Left colon (tissue), 2 donors: ENCODE measurements at regions not wholly inside any gene's neighbourhood (a gene's known extent, or its start where the extent isn't known, plus 50 kb on each side); places are given as distances from the start of the nearest gene placed in this dataset.

ENCODE experiments used
- ATAC-seq: fragments of 200-7000 bp; cut with Tn5 transposase; one replicate; pipeline ENCODE4 v1.9.1; 2020; ENCODE audit warnings: mild to moderate bottlenecking, moderate library complexity
- DNase-seq, 2 donors: peaks; one replicate each; pipeline ENCODE4 v3.0.0-alpha.2; 2020
- intact Hi-C, 2 donors: fragments of 100-400 bp; cut with DNase I in 1 of 2; cut with micrococcal nuclease in 1 of 2; formaldehyde crosslinking; loops; one replicate each; pipeline versions ENCODE4 v1.11.2 to v1.14.0; 2022; cut with DNase I, micrococcal nuclease
- donor health status: DM: no; HTN: no; CAD: no.
- donor health status: DM: yes; HTN: yes; CAD: no.

GRCh38 chr13:78258304-78258703 lies 339.7 kb upstream of the EDNRB start:
- no peak for DNase-seq
- intact Hi-C loops = no loop called here
- ATAC-seq = peak; percentile 87

GRCh38 chr13:78256484-78256883 lies 337.9 kb upstream of the EDNRB start:
- ATAC-seq (peak; percentile 96), DNase-seq (no peak)
- intact Hi-C loops = no loop called here

GRCh38 chr13:78254113-78254512 lies 335.5 kb upstream of the EDNRB start:
- no peak for DNase-seq
- intact Hi-C loops = no loop called here

GRCh38 chr13:78247362-78247761 lies 328.7 kb upstream of the EDNRB start:
- intact Hi-C loops = no loop called here
- DNase-seq = no peak
- no peak for ATAC-seq

More at GRCh38 chr13:78254113-78254512, 335.5 kb upstream of the EDNRB start:
- ATAC-seq = no peak

- intact Hi-C loops = no loop called here
- peak in 1 of 2 donors; percentile 54 for DNase-seq
- peak; percentile 48 for ATAC-seq
These were observed 322.8 kb upstream of the EDNRB start for GRCh38 chr13:78241278-78241919.

GRCh38 chr13:78239714-78240113 lies 321.1 kb upstream of the EDNRB start:
- ATAC-seq (no peak), DNase-seq (no peak)
- intact Hi-C loops = no loop called here

GRCh38 chr13:78238911-78239310 lies 320.3 kb upstream of the EDNRB start:
- ATAC-seq (no peak), DNase-seq (no peak)

GRCh38 chr13:78228940-78229339 lies 310.3 kb upstream of the EDNRB start:
- intact Hi-C loops = no loop called here
- no peak for DNase-seq
- no peak for ATAC-seq

More at GRCh38 chr13:78238911-78239310, 320.3 kb upstream of the EDNRB start:
- intact Hi-C loops = no loop called here

GRCh38 chr13:78228211-78228610 lies 309.6 kb upstream of the EDNRB start:
- intact Hi-C loops = no loop called here
- DNase-seq (no peak), ATAC-seq (no peak)

GRCh38 chr13:78227709-78228108 lies 309.1 kb upstream of the EDNRB start:
- no peak for ATAC-seq
- intact Hi-C loops = no loop called here

GRCh38 chr13:78215458-78216108 lies 297.0 kb upstream of the EDNRB start:
- DNase-seq (no peak), ATAC-seq (no peak)
- intact Hi-C loops = no loop called here

More at GRCh38 chr13:78227709-78228108, 309.1 kb upstream of the EDNRB start:
- no peak for DNase-seq

- DNase-seq (no peak), ATAC-seq (no peak)
- intact Hi-C loops = no loop called here
These were observed 282.8 kb upstream of the EDNRB start for GRCh38 chr13:78201411-78201810.

- ATAC-seq (no peak), DNase-seq (no peak)
- intact Hi-C loops = no loop called here
These were observed 280.2 kb upstream of the EDNRB start for GRCh38 chr13:78198821-78199220.

GRCh38 chr13:78198419-78198818 lies 279.8 kb upstream of the EDNRB start:
- no peak for ATAC-seq

GRCh38 chr13:78197231-78197630 lies 278.6 kb upstream of the EDNRB start:
- intact Hi-C loops = no loop called here
- no peak for DNase-seq
- no peak for ATAC-seq

More at GRCh38 chr13:78198419-78198818, 279.8 kb upstream of the EDNRB start:
- intact Hi-C loops = no loop called here
- no peak for DNase-seq

- no peak for DNase-seq
- intact Hi-C loops = no loop called here
- ATAC-seq = no peak
These were observed 276.4 kb upstream of the EDNRB start for GRCh38 chr13:78194904-78195639.

GRCh38 chr13:78193846-78194245 lies 275.2 kb upstream of the EDNRB start:
- intact Hi-C loops = no loop called here
- DNase-seq = no peak
- ATAC-seq = no peak

- DNase-seq (no peak), ATAC-seq (no peak)
- intact Hi-C loops = no loop called here
These were observed 274.1 kb upstream of the EDNRB start for GRCh38 chr13:78192716-78193115.

GRCh38 chr13:78190296-78190695 lies 271.7 kb upstream of the EDNRB start:
- intact Hi-C loops = no loop called here
- no peak for DNase-seq
- ATAC-seq = no peak

GRCh38 chr13:78187781-78188180 lies 269.1 kb upstream of the EDNRB start:
- DNase-seq = no peak
- ATAC-seq = no peak
- intact Hi-C loops = no loop called here
